Inflammatory macrophage (primary cell): ENCODE measurements at regions not wholly inside any gene's neighbourhood (a gene's known extent, or its start where the extent isn't known, plus 50 kb on each side); places are given as distances from the start of the nearest gene placed in this dataset.
"Not testable (repeated sequence)": the region's sequence is repeated elsewhere in the genome, so short reads cannot be mapped to it uniquely, and the experiment has no call there.

ENCODE experiments used
- DNase-seq, 2 donors: peaks; one replicate each; pipeline ENCODE4 v3.0.0-alpha.2; 2020 to 2022

GRCh38 chr1:218880484-218881060 is 293.1 kb upstream of the LYPLAL1 start:
- DNase-seq, result no peak

GRCh38 chr1:218882454-218882853 is 291.2 kb upstream of the LYPLAL1 start:
- no peak for DNase-seq

DNA sequence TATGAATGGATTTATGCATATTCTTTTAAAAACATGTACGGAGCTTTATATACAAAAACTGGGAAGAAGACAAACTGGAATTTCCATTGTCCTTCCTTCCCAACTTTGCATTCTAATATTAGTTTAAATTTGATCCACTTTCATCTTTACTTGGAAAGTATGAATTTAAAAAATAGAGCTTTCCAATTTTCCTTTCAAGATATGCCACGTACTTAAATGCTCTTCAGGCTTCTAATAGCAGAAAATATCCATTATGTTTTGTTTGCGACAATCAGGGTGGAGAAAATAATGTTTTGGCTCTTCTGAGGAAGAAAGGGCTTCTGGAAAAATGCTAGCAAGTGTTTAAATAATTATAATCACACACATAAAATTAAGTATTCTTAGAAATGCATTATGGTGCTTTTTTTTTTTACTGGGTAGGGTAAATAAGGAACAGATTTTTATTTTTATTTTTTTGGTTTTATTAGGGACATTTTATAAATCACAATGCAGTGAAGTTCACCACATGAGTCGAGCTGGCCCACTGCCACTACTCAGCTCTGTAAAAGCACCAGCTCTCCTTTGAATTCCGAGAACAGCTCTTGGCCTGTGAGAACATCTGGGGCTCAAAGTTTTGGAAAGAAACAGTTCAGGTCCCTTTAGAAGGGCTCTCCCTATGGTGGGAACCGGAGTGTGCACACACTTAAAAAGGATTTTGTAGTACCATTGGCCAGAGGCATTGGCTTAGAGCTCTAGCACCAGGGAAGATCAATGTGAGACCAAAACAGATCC is 287.4 kb upstream of the LYPLAL1 start:
- DNase-seq, result no peak

GRCh38 chr1:218887141-218887925 is 286.3 kb upstream of the LYPLAL1 start:
- no peak for DNase-seq

GRCh38 chr1:218890451-218890850 is 283.2 kb upstream of the LYPLAL1 start:
- no peak for DNase-seq

GRCh38 chr1:218891577-218891976 is 282.1 kb upstream of the LYPLAL1 start:
- no peak for DNase-seq

DNA sequence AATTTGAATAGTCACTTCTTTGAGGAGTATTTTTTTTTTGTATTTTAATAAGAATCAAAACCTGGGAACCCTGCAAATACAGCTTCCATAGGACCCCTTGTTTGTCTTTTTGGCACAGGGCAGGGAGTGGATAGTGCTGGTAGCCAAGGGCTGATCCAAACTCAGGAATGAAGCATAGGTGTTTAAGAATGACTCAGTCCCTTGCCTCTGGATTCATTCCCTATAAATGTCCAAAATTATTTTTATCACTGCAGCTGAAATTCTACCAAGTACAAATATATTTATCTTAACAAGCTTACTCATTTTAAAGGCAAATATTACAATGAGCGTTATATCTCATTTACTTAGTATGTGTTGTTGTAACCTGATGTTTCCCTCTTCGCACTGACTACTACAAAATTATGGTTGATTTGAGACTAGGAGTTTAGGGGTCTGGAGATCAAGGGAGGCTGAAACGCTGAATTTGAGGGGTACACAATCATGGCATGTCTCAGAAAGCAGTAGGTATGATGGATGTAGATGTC is 278.6 kb upstream of the LYPLAL1 start:
- no peak for DNase-seq

- DNase-seq, result no peak
Measured at GRCh38 chr1:218896202-218896601, 277.5 kb upstream of the LYPLAL1 start.

- no peak for DNase-seq
Measured at GRCh38 chr1:218898921-218899320, 274.8 kb upstream of the LYPLAL1 start.

GRCh38 chr1:218900615-218901014 is 273.1 kb upstream of the LYPLAL1 start:
- DNase-seq, result no peak

DNA sequence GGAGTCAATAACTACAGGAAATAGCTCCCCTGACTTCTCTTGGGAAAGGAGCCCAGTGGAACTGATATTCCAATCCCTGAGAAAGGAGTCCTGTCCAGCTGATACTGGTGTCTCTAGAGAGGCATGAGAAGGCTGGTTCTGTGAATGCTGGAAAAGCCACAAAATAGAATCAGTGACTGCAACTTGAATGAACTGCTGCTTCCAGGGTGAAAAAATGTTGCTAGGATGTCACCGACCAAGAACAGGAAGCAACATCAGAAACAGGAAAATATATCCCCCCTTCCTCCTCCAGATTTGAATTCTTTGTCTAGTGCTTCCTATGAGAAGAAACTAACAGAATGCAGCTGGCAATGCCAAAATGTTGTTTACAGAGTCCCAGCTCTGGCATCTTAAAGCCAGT is 269.3 kb upstream of the LYPLAL1 start:
- no peak for DNase-seq

DNA sequence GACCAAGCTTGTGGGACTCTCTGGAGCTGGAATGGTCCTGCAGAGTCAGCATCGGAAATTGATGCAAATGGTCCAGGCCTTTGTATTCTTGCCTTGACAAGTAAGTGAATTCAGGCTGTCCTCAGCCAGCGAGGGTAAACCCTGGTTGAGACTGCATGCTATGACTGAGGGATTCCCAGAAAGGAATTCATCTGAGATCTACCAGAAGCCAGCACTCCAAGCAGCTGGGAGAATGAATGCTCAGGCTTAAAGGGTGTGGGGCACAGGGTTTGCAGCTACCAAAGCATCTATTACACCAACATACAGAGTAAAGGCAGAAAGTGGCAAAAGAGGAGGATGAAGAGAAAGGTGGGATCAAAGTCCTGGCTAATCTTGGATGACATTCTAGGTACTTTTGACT is 257.0 kb upstream of the LYPLAL1 start:
- DNase-seq, result no peak

DNA sequence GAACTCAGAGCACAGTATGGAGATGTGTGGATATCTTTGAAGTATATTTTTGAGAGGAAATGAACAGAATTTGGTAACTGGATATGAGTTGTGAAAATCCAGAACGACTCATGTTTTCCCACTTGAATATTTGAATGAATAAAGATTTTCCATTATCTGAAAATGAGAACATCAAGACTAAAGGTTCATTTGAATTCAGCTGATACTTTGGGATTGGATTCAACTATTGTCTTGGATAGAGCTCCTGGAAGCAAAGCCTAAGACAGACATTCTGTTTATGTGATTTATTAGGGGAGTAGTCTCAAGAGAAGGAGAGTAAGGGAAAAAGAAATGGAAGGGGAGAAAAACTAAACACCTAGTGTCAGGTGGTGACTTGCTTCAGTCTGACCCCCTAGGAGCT is 256.0 kb upstream of the LYPLAL1 start:
- no peak for DNase-seq

DNA sequence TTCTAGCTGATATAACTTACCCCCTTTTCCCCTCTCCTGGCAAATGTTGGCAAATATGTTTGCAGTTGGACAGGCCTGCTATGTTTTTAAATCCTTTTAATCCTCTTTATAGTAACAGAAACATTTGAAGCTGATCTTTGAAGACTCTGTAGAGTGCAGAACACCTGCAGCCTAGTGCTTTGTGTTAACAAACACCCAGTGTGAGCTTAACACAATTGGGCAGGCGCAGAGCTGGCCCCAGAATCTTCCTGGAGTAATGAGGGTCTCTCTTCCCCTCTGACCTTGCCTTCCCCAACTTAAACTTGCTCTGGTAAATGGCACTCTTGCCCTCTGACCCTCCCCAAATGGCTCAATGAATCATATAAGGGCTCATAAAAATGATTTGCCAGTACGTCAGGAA is 247.9 kb upstream of the LYPLAL1 start:
- DNase-seq, result no peak

GRCh38 chr1:218926631-218927030 is 247.0 kb upstream of the LYPLAL1 start:
- DNase-seq, result no peak

GRCh38 chr1:218930000-218930399 is 243.7 kb upstream of the LYPLAL1 start:
- no peak for DNase-seq

GRCh38 chr1:218930472-218931241 is 243.0 kb upstream of the LYPLAL1 start:
- no peak for DNase-seq

DNA sequence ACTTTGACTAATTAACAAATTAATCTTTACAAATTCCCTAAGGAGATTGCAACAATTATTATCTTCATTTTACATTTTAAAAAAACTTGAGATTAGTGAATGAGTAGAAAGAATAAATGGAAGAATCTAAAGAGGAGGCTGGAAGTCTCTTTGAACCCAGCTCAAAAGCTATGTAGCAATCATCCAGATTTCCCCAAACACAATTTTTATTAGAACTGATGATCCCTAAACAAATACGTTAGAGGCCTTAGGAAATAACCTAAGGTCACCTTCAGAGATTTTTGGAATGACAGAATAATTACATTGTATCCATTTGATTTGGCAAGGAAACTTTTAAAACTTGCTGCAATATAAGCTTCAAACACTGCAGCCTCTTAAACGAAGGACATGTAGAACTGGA is 242.4 kb upstream of the LYPLAL1 start:
- DNase-seq, result no peak

DNA sequence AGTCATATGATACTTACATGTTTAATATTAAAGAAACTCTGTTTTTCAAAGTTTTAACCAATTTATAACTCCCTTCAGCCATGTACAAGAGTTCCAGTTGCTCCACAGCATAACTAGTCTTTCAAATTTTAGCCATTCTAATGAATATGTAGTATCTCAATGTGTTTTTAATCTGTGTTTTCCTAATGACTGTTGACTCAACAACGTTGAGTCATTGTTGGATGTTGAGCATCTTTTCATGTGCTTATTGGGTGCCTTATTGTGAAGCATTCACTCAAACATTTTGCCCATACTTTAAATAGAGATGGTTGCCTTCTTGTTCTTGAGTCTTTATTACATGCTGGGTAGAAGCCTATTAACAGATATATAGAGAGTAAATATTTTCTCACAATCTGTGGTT is 240.2 kb upstream of the LYPLAL1 start:
- no peak for DNase-seq

DNA sequence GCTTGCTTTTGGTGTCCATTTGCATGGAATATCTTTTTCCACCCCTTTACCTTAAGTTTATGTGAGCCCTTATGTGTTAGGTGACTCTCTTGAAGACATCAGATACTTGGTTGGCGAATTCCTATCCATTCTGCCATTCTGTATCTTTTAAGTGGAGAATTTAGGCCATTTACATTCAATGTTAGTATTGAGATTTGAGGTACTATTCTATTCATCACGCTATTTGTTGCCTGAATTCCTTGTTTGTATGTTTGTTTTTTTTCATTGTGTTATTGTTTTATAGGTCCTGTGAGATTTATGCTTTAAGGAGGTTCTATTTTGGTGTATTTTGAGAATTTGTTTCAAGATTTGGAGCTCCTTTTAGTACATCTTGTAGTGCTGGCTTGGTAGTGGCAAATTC is 238.3 kb upstream of the LYPLAL1 start:
- DNase-seq, result not testable (repeated sequence)

DNA sequence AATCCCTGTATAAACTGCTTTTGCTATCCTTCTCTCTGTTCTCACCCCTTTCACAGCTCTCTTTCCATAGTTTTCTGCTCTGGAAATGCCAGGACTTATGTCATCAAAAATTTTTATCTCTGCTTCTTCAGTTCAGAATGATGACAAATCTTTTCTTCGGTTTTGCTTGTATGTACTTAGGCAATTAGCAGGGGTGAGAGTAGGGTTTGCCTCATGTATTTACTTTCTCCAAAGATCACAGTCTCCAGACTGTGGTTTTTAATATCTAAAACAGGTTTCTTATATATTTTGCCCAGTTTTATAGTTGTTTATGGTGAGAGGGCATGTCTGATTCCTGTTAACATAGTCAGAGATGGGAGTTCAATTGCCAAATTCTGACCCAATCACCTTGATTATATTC is 235.4 kb upstream of the LYPLAL1 start:
- no peak for DNase-seq

DNA sequence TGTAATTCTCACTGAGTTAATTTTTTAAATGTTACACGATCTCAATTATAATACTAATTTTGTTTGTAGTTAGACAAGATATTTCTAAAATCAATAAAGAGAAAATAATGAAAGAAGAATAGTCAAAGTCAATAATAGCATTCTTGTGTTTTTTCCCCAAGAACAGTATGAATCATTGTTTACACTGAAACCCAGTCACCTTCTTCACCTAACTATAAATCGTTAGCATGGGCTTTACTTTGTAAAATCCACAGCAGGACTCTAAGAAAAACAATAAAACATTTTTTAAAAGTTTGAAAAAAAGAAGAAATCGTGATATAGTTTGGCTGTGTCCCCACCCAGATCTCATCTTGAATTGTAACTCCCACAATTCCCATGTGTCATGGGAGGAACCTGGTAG is 234.6 kb upstream of the LYPLAL1 start:
- DNase-seq, result no peak

GRCh38 chr1:218942431-218942830 is 231.2 kb upstream of the LYPLAL1 start:
- no peak for DNase-seq
